ENCODE measurements at regions not wholly inside any gene's neighbourhood (a gene's known extent, or its start where the extent isn't known, plus 50 kb on each side); places are given as distances from the start of the nearest gene placed in this dataset.

- TF ChIP-seq POLR2A (IDR thresholded peaks at IDR 0.05), result no peak
- TF ChIP-seq CTCF (IDR thresholded peaks at IDR 0.05 in 4 of 5, conservative IDR thresholded peaks at IDR 0.05 in 1 of 5), result no peak
- no peaks in the 10 kb centered on the region for H3K9me3 ChIP-seq
- intact Hi-C loops (cut with DNase I; ENCODE audit: low total_unique reads), result no loop called here
- H3K36me3 ChIP-seq, result no peaks in the 10 kb centered on the region
- no peak overlapping the region for H3K27ac ChIP-seq
- DNase-seq (no peak), ATAC-seq (no peak)
- in situ Hi-C loops (cut with MboI; ENCODE audit: low sequenced_read_pairs in 4 of 4), result no loop called here
- no peaks in the 10 kb centered on the region for H3K27me3 ChIP-seq
- no peak overlapping the region for H3K4me3 ChIP-seq
- peaks cover 0 to 12% of the 10 kb centered on the region in 2 donors for H3K4me1 ChIP-seq
Observed at GRCh38 chr9:95752129-95752731, 123.3 kb upstream of the ERCC6L2 start.

GRCh38 chr9:95751520-95751790 lies 124.0 kb upstream of the ERCC6L2 start:
- intact Hi-C loops (cut with DNase I; ENCODE audit: low total_unique reads), result no loop called here
- no peak for TF ChIP-seq CTCF (IDR thresholded peaks at IDR 0.05 in 4 of 5, conservative IDR thresholded peaks at IDR 0.05 in 1 of 5)
- no peak for TF ChIP-seq POLR2A (IDR thresholded peaks at IDR 0.05)
- no peak overlapping the region for H3K27ac ChIP-seq
- no peaks in the 10 kb centered on the region for H3K36me3 ChIP-seq
- in situ Hi-C loops (cut with MboI; ENCODE audit: low sequenced_read_pairs in 4 of 4), result no loop called here
- no peak overlapping the region for H3K4me3 ChIP-seq
- DNase-seq, result no peak
- no peaks in the 10 kb centered on the region for H3K27me3 ChIP-seq
- peaks cover 0 to 9% of the 10 kb centered on the region in 2 donors for H3K4me1 ChIP-seq
- H3K9me3 ChIP-seq, result no peaks in the 10 kb centered on the region
- ATAC-seq, result no peak

- intact Hi-C loops (cut with DNase I; ENCODE audit: low total_unique reads) (no loop called here), in situ Hi-C loops (cut with MboI; ENCODE audit: low sequenced_read_pairs in 4 of 4) (no loop called here)
- H3K27me3 ChIP-seq, result no peaks in the 10 kb centered on the region
- H3K4me3 ChIP-seq, result no peak overlapping the region
- TF ChIP-seq POLR2A (IDR thresholded peaks at IDR 0.05) (no peak), CTCF (IDR thresholded peaks at IDR 0.05 in 4 of 5, conservative IDR thresholded peaks at IDR 0.05 in 1 of 5) (no peak)
- ATAC-seq, result no peak
- H3K27ac ChIP-seq, result no peak overlapping the region
- peaks cover 0 to 9% of the 10 kb centered on the region in 2 donors for H3K4me1 ChIP-seq
- no peaks in the 10 kb centered on the region for H3K9me3 ChIP-seq
- no peak for DNase-seq
- no peaks in the 10 kb centered on the region for H3K36me3 ChIP-seq
Observed at GRCh38 chr9:95750725-95751519, 124.6 kb upstream of the ERCC6L2 start.

- intact Hi-C loops (cut with DNase I; ENCODE audit: low total_unique reads), result no loop called here
- no peaks in the 10 kb centered on the region for H3K27me3 ChIP-seq
- in situ Hi-C loops (cut with MboI; ENCODE audit: low sequenced_read_pairs in 4 of 4), result loop anchor here in 2 of 4 donors (25.0 kb wide), 1 partner anchor 463 kb away; no protein-coding TSS in a partner anchor
Observed at GRCh38 chr9:95749493-95749892, 126.0 kb upstream of the ERCC6L2 start.

More at GRCh38 chr9:95749493-95749892, 126.0 kb upstream of the ERCC6L2 start:
- ATAC-seq (no peak), DNase-seq (no peak)
- no peak overlapping the region for H3K4me3 ChIP-seq
- H3K9me3 ChIP-seq, result no peaks in the 10 kb centered on the region
- H3K27ac ChIP-seq, result no peak overlapping the region
- H3K4me1 ChIP-seq, result peaks cover 0 to 7% of the 10 kb centered on the region in 2 donors
- H3K36me3 ChIP-seq, result no peaks in the 10 kb centered on the region
- no peak for TF ChIP-seq CTCF (IDR thresholded peaks at IDR 0.05 in 4 of 5, conservative IDR thresholded peaks at IDR 0.05 in 1 of 5)

Data from gastrocnemius medialis (tissue), 4 donors.